ENCODE measurements at regions not wholly inside any gene's neighbourhood (a gene's known extent, or its start where the extent isn't known, plus 50 kb on each side); places are given as distances from the start of the nearest gene placed in this dataset.

GRCh38 chr12:42976122-42976521 is 386.6 kb upstream of the PRICKLE1 start:
- no peak overlapping the region for H3K14ac ChIP-seq (ENCODE audit: insufficient read depth, low read length)
- no peak overlapping the region for H4K91ac ChIP-seq (ENCODE audit: insufficient read length, low read depth, low read length)
- Mint-ChIP-seq H3K36me3 (ENCODE audit: insufficient read depth in 1 of 3, low read depth in 3 of 3) (peaks cover 2 to 15% (median 5%) of the 10 kb centered on the region in 3 experiments; a peak in 5 of 7 replicates), H3K9me3 (peaks cover 10 to 13% of the 10 kb centered on the region in 2 experiments), H3K27me3 (ENCODE audit: low read depth) (no peaks in the 10 kb centered on the region), H3K4me1 (peaks cover 9% of the 10 kb centered on the region in 2 experiments), H3K27ac (no peak overlapping the region), H3K4me3 (no peak overlapping the region)
- H2AK5ac ChIP-seq (ENCODE audit: insufficient read length, low read length): no peak overlapping the region
- no CpG with 5 or more reads among the region's 3 CpGs for WGBS (ENCODE audit: extremely low coverage, insufficient read length, low lambda C conversion rate)
- H3K9ac ChIP-seq (ENCODE audit: extremely low read depth, insufficient read length, low read length): no peak overlapping the region
- no peak overlapping the region for H3K18ac ChIP-seq (ENCODE audit: insufficient read length, low read depth, low read length)
- no peak overlapping the region for H3K4ac ChIP-seq (ENCODE audit: low read depth, low read length)
- H3K56ac ChIP-seq (ENCODE audit: insufficient read length, low read depth, low read length): no peak overlapping the region
- H3K79me2 ChIP-seq (ENCODE audit: insufficient read depth, low read length): no peaks in the 10 kb centered on the region
- H3K27me3 ChIP-seq (ENCODE audit: insufficient read depth, low read length): no peaks in the 10 kb centered on the region
- H2BK120ac ChIP-seq (ENCODE audit: low read depth, low read length, poor library complexity, severe bottlenecking): no peak overlapping the region
- no peak overlapping the region for H4K8ac ChIP-seq (replicated peaks; ENCODE audit: insufficient read length, low read depth, low read length)
- H2BK5ac ChIP-seq (ENCODE audit: insufficient read length, low read length): no peak overlapping the region
- no peaks in the 10 kb centered on the region for H3K9me3 ChIP-seq (ENCODE audit: control insufficient read depth, low read depth, low read length)
- no peak overlapping the region for H2BK15ac ChIP-seq (ENCODE audit: low read depth, low read length)
- no peak overlapping the region for H3K27ac ChIP-seq (ENCODE audit: insufficient read length, low read depth, low read length)
- H3T11ph ChIP-seq (ENCODE audit: low read length): no peak overlapping the region
- no peaks in the 10 kb centered on the region for H3K79me1 ChIP-seq (ENCODE audit: insufficient read depth, low read depth, low read length, poor library complexity, severe bottlenecking)
- no peak overlapping the region for H2BK20ac ChIP-seq (ENCODE audit: low read depth, low read length, poor library complexity, severe bottlenecking)
- no peak overlapping the region for H2BK12ac ChIP-seq (ENCODE audit: insufficient read length, low read depth, low read length)
- no peaks in the 10 kb centered on the region for H3K4me1 ChIP-seq (ENCODE audit: insufficient read depth, low read length)
- TF ChIP-seq, protein P1, sequence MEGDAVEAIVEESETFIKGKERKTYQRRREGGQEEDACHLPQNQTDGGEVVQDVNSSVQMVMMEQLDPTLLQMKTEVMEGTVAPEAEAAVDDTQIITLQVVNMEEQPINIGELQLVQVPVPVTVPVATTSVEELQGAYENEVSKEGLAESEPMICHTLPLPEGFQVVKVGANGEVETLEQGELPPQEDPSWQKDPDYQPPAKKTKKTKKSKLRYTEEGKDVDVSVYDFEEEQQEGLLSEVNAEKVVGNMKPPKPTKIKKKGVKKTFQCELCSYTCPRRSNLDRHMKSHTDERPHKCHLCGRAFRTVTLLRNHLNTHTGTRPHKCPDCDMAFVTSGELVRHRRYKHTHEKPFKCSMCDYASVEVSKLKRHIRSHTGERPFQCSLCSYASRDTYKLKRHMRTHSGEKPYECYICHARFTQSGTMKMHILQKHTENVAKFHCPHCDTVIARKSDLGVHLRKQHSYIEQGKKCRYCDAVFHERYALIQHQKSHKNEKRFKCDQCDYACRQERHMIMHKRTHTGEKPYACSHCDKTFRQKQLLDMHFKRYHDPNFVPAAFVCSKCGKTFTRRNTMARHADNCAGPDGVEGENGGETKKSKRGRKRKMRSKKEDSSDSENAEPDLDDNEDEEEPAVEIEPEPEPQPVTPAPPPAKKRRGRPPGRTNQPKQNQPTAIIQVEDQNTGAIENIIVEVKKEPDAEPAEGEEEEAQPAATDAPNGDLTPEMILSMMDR (conservative IDR thresholded peaks at IDR 0.05): no peak
- no peak overlapping the region for H3K23ac ChIP-seq (ENCODE audit: insufficient read length, low read depth, low read length)
- no peak overlapping the region for H2AFZ ChIP-seq (ENCODE audit: low read length)
- no peak overlapping the region for H4K5ac ChIP-seq (ENCODE audit: insufficient read length, low read depth, low read length)
- no peaks in the 10 kb centered on the region for H3K23me2 ChIP-seq (ENCODE audit: insufficient read length, low read depth, low read length, poor library complexity, severe bottlenecking)
- no peak for DNase-seq
- no peak overlapping the region for H3K4me2 ChIP-seq (ENCODE audit: insufficient read depth, insufficient read length, low read length)
- no peaks in the 10 kb centered on the region for H4K20me1 ChIP-seq (ENCODE audit: control insufficient read depth, insufficient read depth, insufficient read length)
